BJ (cell line): ENCODE measurements at regions not wholly inside any gene's neighbourhood (a gene's known extent, or its start where the extent isn't known, plus 50 kb on each side); places are given as distances from the start of the nearest gene placed in this dataset.

Source experiments
- CTCF ChIA-PET: fragments of 350-600 bp; formaldehyde crosslinking; extraction: SDS; loops from one replicate; lab custom pipeline; 2021; ENCODE audit warnings: antibody characterized with exemption, inconsistent platforms; lab: Yijun Ruan, JAX
- POLR2A ChIA-PET: fragments of 300-600 bp; sonication (Branson Sonifier 250); formaldehyde crosslinking; extraction: SDS; loops from one replicate; lab custom pipeline; 2021; ENCODE audit warnings: antibody characterized with exemption; lab: Charles Lee
- DNase-seq: peaks from one replicate; pipeline ENCODE4 v3.0.0-alpha.2; 2011; ENCODE audit warnings: low read depth
- H3K27me3 ChIP-seq: 2 replicates; pipeline ENCODE4 v1.6.0; 2011; ENCODE audit warnings: low read length; ENCODE audit not compliant: control insufficient read depth, insufficient read depth
- H3K36me3 ChIP-seq: 2 replicates; pipeline ENCODE4 v1.5.1; 2011; ENCODE audit warnings: low read length; ENCODE audit not compliant: control insufficient read depth, insufficient read depth
- H3K4me3 ChIP-seq: 2 replicates; pipeline ENCODE4 v1.5.1; 2011; ENCODE audit warnings: low read depth, mild to moderate bottlenecking, control low read depth, low read length
- CTCF ChIP-seq: IDR thresholded peaks from 2 replicates; pipeline ENCODE4 v1.5.1; 2011; ENCODE audit warnings: low read depth, mild to moderate bottlenecking, control low read depth, inconsistent platforms, low read length, moderate library complexity; ENCODE audit not compliant: insufficient read depth

DNA sequence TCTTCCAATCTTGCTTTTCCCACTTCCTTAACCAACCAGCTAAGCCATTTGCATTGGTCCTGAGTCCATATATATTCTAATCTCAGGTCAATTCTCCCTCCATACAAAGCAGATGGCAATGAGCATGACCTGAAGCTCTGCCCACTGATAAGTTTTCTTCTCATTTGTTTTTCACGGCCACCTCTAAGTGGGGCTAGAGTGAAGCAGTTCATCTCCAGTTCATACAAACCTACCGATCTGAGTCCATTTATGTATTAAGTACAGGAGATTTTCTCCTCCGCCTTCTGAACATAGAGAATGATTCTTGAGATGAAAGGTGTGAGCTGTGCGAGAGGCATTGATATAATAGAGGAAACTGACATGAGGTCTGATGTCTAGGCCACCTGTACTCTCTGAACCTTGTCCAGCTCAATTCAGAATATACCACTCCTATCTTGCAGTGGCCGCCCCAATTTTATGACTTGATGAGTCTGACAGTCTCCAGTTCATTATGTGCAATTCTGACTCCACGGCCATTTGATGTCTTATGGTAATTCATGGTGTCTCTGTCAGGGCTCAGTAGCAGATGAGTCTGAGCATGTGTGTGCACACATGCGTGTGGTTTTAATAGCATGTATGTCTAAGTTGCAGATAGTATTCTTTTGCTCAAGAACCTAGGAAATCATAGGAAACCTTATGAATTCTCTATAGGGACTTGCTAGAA lies 329.8 kb downstream of the PMP22 start:
- H3K36me3 ChIP-seq: no peaks in the 10 kb centered on the region
- ChIA-PET POLR2A (no interaction called here), CTCF (interaction anchor here (1.6 kb wide), 2 partner anchors 9 to 221 kb away, joined by 4 to 5 read pairs; no protein-coding TSS in a partner anchor)
- no peak for TF ChIP-seq CTCF
- peaks cover 3% of the 10 kb centered on the region; the same call in 1 of the 2 replicates for H3K27me3 ChIP-seq
- no peak overlapping the region for H3K4me3 ChIP-seq
- no peak for DNase-seq

- no peak for TF ChIP-seq CTCF
- no peak for DNase-seq
- Histone ChIP-seq H3K27me3 (peaks cover 3% of the 10 kb centered on the region), H3K36me3 (no peaks in the 10 kb centered on the region), H3K4me3 (no peak overlapping the region)
- ChIA-PET POLR2A (no interaction called here), CTCF (no interaction called here)
Observed at GRCh38 chr17:14933676-14934075, 331.4 kb downstream of the PMP22 start.

DNA sequence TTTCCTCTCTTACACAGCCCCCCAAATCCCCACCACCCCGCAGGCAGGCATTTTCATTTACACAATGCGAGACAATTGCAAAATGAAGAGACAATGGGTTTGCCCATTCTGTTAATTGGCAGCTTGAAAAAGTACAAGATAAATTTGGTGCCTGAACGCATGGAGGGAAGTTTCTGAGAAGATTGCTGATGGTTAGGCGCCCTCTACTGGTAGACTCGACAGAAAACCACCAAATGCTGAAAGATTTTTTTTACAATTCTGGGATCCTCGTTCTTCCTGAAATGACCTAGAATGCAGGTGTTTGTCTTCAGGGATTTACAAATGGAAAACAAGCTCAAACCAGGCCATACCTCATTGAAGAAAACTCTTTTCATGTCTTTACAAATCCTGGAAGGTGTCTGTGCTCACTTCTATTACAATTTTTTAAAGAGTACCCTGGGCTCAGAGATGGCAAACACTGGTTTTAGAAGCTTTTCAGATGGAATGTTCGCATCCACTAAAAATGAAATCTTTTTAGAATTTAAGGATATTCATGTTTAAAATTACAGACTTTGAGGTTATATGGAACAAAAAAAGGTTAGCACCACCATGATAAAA lies 338.5 kb downstream of the PMP22 start:
- ChIA-PET POLR2A (no interaction called here), CTCF (interaction anchor here (0.6 to 3.7 kb wide), 29 partner anchors 8 to 1896 kb away, joined by 3 to 16 read pairs (median 3); partner anchors contain the start of gene HS3ST3B1)
- TF ChIP-seq CTCF: peak; percentile 70
- Histone ChIP-seq H3K27me3 (no peaks in the 10 kb centered on the region; the same call in 1 of the 2 replicates), H3K36me3 (no peaks in the 10 kb centered on the region), H3K4me3 (no peak overlapping the region)
- DNase-seq: no peak

DNA sequence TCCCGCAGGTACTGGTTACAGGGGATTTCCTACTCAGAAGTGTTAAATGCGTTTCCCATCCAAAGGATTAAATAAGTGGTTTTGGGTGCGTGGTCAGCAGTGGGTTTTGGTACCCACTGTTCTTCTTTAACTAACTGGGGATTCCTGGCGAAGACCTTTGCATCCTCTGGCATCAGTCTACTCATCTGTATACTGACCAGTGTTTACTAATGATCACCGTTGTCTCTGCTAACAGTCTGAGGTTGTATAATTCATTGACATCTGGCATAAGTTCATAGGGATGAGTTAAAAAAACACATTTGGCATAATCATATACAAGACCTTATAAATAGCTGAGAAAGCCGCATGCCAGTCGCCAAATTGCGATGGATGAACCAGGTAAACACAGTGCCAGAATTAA lies 339.1 kb downstream of the PMP22 start:
- TF ChIP-seq CTCF: no peak
- Histone ChIP-seq H3K27me3 (no peaks in the 10 kb centered on the region; the same call in 1 of the 2 replicates), H3K4me3 (no peak overlapping the region), H3K36me3 (no peaks in the 10 kb centered on the region)
- CTCF ChIA-PET: interaction anchor here (0.8 to 3.7 kb wide), 25 partner anchors 9 to 1896 kb away, joined by 3 to 16 read pairs (median 4); partner anchors contain the start of gene HS3ST3B1
- POLR2A ChIA-PET: no interaction called here
- no peak for DNase-seq

DNA sequence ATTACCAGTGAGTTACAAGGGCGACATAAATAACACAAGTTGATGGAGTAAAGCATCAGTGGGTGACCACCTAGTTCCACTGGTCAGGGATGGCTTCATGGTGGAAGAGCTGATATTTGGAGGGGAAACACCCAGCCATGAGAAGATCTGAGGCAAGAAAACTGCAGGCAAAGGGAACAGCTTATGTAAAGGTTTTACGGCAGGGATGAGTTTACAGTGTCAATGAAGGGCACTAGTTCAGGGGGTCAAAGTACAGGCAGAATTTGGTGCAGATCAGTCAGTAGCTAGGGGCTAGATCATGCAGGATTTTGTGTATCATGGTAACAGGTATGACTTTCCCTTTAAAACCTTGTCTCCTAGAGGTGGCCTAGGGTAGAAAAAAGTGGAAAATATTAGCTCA lies 339.6 kb downstream of the PMP22 start:
- Histone ChIP-seq H3K4me3 (no peak overlapping the region), H3K27me3 (no peaks in the 10 kb centered on the region; the same call in 1 of the 2 replicates), H3K36me3 (no peaks in the 10 kb centered on the region)
- CTCF ChIA-PET: interaction anchor here (0.6 to 3.7 kb wide), 13 partner anchors 9 to 1895 kb away, joined by 3 to 16 read pairs (median 3); partner anchors contain the start of gene HS3ST3B1
- DNase-seq: no peak
- POLR2A ChIA-PET: no interaction called here
- no peak for TF ChIP-seq CTCF
